ENCODE measurements at regions not wholly inside any gene's neighbourhood (a gene's known extent, or its start where the extent isn't known, plus 50 kb on each side); places are given as distances from the start of the nearest gene placed in this dataset.

GRCh38 chr1:193846411-193846810 is 660.0 kb upstream of the B3GALT2 start:
- Histone ChIP-seq H3K9me3 (no peaks in the 10 kb centered on the region), H3K4me3 (no peak overlapping the region), H3K27ac (no peak overlapping the region), H3K36me3 (no peaks in the 10 kb centered on the region), H3K4me1 (no peaks in the 10 kb centered on the region), H3K27me3 (no peaks in the 10 kb centered on the region)
- intact Hi-C loops (cut with DNase I), result no loop called here
- no peak for ATAC-seq
- TF ChIP-seq CTCF (IDR thresholded peaks at IDR 0.05), result no peak
- TF ChIP-seq POLR2A (IDR thresholded peaks at IDR 0.05), result no peak
- no peak for DNase-seq
- WGBS, 4 donors, result 75 to 92% (median 90%) methylated on average over 3 of the region's 3 CpGs

- Histone ChIP-seq H3K27ac (no peak overlapping the region), H3K4me3 (no peak overlapping the region), H3K9me3 (peaks cover 0 to 3% (median 0%) of the 10 kb centered on the region in 12 donors), H3K27me3 (no peaks in the 10 kb centered on the region), H3K36me3 (no peaks in the 10 kb centered on the region), H3K4me1 (no peaks in the 10 kb centered on the region)
- no peak for ATAC-seq
- WGBS, 4 donors, result 27 to 88% (median 74%) methylated on average over 1 to 2 of the region's 2 CpGs
- TF ChIP-seq POLR2A (IDR thresholded peaks at IDR 0.05) (no peak), CTCF (IDR thresholded peaks at IDR 0.05) (no peak)
- DNase-seq, result no peak
- intact Hi-C loops (cut with DNase I), result no loop called here
These were observed 655.4 kb upstream of the B3GALT2 start for GRCh38 chr1:193841857-193842256.

GRCh38 chr1:193831465-193831864 is 645.1 kb upstream of the B3GALT2 start:
- TF ChIP-seq POLR2A (IDR thresholded peaks at IDR 0.05) (no peak), CTCF (IDR thresholded peaks at IDR 0.05) (no peak)
- ATAC-seq (no peak), DNase-seq (no peak)
- no peak overlapping the region for H3K4me3 ChIP-seq
- H3K9me3 ChIP-seq, result peaks cover 0 to 65% (median 25%) of the 10 kb centered on the region in 12 donors
- H3K27me3 ChIP-seq, result no peaks in the 10 kb centered on the region
- H3K4me1 ChIP-seq, result no peaks in the 10 kb centered on the region
- WGBS, 4 donors, result 49 to 94% (median 84%) methylated on average over 1 of the region's 1 CpG
- intact Hi-C loops (cut with DNase I), result no loop called here
- no peak overlapping the region for H3K27ac ChIP-seq
- no peaks in the 10 kb centered on the region for H3K36me3 ChIP-seq

- intact Hi-C loops (cut with DNase I), result no loop called here
- no peaks in the 10 kb centered on the region for H3K4me1 ChIP-seq
- peaks cover 0 to 59% (median 25%) of the 10 kb centered on the region in 12 donors for H3K9me3 ChIP-seq
- WGBS, 4 donors, result 94 to 96% (median 94%) methylated on average over 1 of the region's 1 CpG
- H3K4me3 ChIP-seq, result no peak overlapping the region
- no peaks in the 10 kb centered on the region for H3K36me3 ChIP-seq
- DNase-seq (no peak), ATAC-seq (no peak)
- H3K27ac ChIP-seq, result no peak overlapping the region
- TF ChIP-seq POLR2A (IDR thresholded peaks at IDR 0.05) (no peak), CTCF (IDR thresholded peaks at IDR 0.05) (no peak)
- H3K27me3 ChIP-seq, result no peaks in the 10 kb centered on the region
These were observed 641.1 kb upstream of the B3GALT2 start for GRCh38 chr1:193827516-193827915.

Data from heart left ventricle (tissue), 16 donors.